NCI-H146 (cell line): ENCODE measurements at regions not wholly inside any gene's neighbourhood (a gene's known extent, or its start where the extent isn't known, plus 50 kb on each side); places are given as distances from the start of the nearest gene placed in this dataset.
"Not testable (repeated sequence)": the region's sequence is repeated elsewhere in the genome, so short reads cannot be mapped to it uniquely, and the experiment has no call there.

Experiments
- DNase-seq: peaks from one replicate; lab custom pipeline; 2025; lab: John Stamatoyannopoulos, UW

DNA sequence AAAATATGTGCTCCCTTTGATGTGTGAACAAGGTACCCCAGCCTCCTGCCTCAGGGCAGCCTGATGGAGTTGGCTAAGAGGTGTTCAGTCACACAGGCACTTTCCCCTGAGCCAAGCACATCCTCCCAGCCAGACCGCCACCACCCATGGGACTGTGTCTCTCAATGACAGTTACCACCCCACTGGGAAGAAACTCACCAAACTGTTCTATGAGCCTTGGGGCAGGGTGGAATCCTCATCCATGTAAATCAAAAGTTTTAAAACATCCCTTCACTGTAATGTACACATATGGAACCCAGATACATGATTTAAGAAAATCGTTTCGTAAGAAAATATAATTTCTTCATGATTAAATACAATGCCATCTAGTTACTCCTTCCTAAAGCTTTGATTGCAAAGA lies 138.4 kb upstream of the LSM14A start:
- no peak for DNase-seq

DNA sequence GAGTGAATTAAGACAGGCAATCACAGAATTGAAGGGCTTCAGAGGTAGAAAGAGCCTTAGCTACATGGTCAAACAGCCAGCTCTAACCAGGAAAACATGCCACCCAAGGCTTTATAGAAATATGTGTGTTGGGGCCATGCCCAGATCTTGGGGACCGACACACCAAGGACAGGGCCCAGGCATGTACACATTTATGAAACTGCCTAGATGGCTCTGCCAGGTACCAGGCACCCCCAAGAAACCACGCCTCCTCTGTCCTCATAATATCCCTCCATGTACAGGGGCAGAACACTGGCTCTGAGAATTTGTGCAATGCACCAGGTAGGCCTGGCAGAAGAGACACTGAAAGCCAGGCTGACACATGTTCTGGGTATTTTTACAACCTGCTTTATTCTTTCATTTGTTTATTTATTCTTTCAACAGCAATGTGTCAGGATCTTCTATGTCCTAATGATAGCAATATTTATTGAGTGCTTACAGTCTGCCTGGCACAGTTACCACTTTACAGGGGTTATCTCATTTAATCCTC lies 137.9 kb upstream of the LSM14A start:
- DNase-seq = no peak

DNA sequence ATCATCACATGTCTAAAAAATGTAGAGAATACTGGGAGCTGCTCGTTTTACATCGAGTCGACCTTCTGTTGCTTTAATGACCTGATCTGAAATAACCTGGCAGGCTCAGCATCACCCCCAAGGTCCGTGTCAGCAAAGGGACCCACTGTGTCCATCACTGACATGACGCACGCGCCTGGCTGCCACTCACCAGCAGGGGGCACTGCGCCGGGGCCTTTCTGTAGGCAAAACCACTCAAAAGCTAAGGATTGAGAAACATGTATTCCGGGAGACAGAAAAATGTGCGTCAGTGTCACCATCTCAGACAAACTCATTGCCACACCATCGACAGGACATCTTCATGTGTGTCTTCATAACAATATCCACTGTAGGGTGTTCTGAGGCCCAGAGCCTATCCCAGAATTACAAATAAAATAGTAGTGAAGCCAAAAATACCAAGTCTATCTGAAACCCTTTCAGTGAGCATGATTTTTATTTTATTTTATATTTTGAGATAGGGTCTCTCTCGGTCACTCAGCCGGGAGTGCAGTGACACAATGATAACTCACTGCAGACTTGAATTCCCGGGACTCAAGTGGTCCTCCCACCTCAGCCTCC lies 130.3 kb upstream of the LSM14A start:
- DNase-seq = peak; percentile 27

DNA sequence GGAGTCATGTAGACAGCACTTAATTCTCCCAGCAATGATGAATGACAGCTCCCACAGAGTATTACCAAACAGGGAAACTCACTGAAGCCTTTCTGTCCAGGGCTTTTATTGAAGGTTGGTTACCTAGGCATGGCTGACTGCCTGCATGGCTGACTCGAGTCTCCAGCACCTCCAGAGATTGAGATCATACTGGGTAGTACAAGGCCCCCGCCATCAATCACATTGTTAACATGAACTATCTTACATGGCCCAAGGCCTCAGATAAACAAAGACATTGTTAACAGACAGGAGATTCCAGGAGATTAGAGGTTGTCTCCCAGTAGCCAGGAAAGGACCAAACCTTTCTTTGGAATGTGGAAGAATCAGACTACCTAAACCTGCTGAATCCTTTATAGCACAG lies 128.3 kb upstream of the LSM14A start:
- DNase-seq = no peak

DNA sequence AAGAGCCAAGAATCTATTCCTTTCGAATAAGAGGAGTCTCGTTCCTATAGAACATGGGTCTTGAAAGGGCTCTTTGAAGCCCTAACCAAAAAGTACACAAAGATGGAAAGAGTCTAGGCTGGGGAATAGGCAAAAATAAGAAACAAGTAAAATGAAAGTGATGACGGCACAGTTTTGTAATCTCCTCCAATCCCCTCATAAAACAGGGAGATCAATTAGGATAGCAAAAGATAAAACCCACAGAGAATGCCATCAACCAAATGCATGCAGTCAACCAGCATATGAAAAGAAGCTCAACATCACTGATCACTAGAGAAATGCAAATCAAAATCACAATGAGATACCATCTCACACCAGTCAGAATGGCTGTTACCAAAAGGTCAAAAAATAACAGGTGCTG lies 122.4 kb upstream of the LSM14A start:
- DNase-seq = no peak

DNA sequence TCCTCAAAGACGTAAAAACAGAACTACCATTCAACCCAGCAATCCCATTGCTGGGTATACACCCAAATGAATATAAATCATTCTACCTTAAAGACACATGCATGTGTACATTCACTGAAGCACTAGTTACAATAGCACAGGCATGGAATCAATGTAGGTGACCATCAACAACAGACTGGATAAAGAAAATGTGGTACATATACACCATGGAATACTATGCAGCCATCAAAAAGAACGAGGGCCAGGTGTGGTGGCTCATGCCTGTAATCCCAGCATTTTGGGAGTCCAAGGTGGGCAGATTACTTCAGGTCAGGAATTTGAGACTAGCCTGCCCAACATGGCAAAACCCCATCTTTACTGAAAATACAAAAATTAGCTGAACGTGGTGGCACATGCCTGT lies 121.9 kb upstream of the LSM14A start:
- DNase-seq = not testable (repeated sequence)

GRCh38 chr19:34051255-34051654 lies 121.0 kb upstream of the LSM14A start:
- no peak for DNase-seq

GRCh38 chr19:34057155-34057554 lies 115.1 kb upstream of the LSM14A start:
- DNase-seq = no peak

DNA sequence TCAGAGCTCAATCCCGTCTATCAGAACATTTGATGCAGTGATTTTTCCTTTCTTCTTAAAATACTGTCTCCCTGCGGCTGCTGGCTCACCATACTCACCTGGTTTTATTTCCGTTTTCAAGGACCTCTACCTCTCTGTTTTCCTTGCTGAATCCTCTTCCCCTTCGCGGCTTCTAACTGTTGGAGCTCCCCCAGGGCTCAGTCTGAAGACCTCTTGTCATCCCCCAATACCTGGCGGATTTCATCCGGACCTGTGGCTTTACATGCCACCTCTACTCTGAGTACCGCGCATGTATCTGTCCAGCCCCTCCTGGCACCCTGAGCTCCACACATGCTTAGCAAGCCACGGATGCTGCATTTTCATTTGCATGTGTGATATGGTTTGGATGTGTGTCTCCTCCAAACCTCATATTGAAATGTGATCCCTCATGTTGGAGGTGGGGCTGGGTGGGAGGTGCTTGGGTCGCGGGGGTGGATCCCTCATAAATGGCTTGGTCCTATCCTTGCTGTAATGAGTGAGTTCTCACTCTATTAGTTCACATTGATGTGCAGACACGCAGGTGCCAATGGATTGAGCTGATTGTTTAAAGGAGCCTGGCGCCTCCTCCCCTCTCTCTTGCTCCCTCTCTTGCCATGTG lies 106.2 kb upstream of the LSM14A start:
- DNase-seq = no peak

- no peak for DNase-seq
These were observed 104.4 kb upstream of the LSM14A start for GRCh38 chr19:34067861-34068271.

- DNase-seq = no peak
These were observed 96.6 kb upstream of the LSM14A start for GRCh38 chr19:34075661-34076091.

GRCh38 chr19:34082289-34083077 lies 89.8 kb upstream of the LSM14A start:
- DNase-seq = no peak

GRCh38 chr19:34084396-34085145 lies 87.7 kb upstream of the LSM14A start:
- DNase-seq = no peak

- DNase-seq = no peak
These were observed 87.0 kb upstream of the LSM14A start for GRCh38 chr19:34085336-34085735.

DNA sequence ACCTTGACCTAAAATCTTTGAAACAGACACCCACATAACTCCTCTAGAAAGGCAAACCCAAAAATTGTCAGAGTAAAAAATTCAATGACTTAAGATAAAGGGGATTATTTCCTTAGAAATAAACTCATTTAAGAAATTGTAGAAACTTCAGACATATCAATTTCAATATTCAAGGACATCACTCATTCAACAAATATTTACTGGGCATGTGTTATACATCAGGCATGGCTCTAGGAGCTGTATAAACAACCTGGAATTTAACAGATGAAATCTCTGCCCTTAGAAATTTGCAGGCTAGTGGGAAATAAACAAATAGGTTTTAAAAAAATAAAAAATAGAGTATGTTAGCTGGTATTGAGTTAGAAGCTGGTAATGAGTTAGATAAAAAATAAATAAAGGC lies 84.0 kb upstream of the LSM14A start:
- no peak for DNase-seq

DNA sequence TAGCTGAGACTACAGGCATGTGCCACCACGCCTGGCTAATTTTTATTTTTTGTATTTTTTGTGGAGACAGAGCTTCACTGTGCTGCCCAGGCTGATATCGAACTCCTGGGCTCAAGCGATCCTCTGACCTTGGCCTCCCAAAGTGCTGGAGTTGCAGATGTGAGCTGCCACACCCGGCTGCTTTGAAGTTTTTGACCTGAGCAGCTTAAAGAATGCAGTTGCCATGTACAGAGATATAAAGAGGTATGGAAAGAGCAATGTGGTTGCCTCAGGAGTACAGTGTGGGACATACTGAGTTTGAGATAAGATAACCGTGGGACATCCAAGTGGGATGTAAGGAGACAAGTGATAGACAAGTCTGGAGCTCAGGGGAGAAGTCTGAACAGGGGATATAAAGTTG lies 82.7 kb upstream of the LSM14A start:
- DNase-seq = no peak

DNA sequence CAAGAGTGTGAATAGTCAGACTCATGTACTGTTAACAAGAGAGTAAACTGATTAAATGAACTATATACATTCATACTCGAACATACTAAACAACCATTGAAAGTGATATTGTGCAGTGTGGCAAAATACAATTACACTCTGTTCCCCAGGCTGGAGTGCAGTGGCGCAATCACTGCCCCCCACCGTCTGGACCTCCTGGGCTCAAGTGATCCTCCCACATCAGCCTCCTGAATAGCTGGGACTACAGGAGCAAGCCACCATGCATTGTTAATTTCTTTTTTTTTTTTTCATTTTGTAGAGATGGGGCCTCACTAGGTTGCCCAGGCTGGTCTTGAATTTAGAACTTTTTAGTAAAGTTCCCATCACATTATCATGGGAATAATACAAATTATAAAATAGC lies 77.3 kb upstream of the LSM14A start:
- DNase-seq = no peak

GRCh38 chr19:34095411-34095810 lies 76.9 kb upstream of the LSM14A start:
- not testable (repeated sequence) for DNase-seq

- DNase-seq = peak; percentile 53
These were observed 76.0 kb upstream of the LSM14A start for GRCh38 chr19:34096020-34096915.

GRCh38 chr19:34104096-34104495 lies 68.2 kb upstream of the LSM14A start:
- DNase-seq = no peak

DNA sequence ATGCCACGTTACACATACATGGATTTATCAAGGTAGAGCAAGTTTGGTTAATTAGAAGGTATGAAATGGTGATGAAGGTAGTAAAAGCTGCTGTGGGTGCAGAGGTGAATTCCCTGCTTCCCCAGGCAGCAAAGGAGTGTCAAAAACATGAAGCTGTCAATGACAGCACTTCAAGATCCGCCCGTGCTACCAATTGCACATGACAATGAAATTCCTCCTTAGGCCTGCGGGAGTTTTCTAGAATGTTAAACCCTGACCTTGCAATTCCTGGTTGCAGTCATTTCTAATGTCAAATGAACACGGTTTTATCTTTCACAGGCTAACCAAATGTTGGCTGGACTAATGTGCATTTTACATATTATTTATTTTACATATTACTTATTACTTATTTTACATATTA lies 67.7 kb upstream of the LSM14A start:
- DNase-seq = no peak
